Activated naive CD4-positive, alpha-beta T cell treated with anti-CD3 and anti-CD28 coated beads for 36 hours (primary cell): ENCODE measurements at regions not wholly inside any gene's neighbourhood (a gene's known extent, or its start where the extent isn't known, plus 50 kb on each side); places are given as distances from the start of the nearest gene placed in this dataset.
"Not testable (repeated sequence)": the region's sequence is repeated elsewhere in the genome, so short reads cannot be mapped to it uniquely, and the experiment has no call there.

Experiments used
- CTCF ChIA-PET: fragments of 350-600 bp; sonication (Branson Sonifier 250); formaldehyde crosslinking; loops from one replicate; lab custom pipeline; 2021; ENCODE audit warnings: antibody characterized with exemption; lab: Charles Lee
- DNase-seq: peaks from one replicate; pipeline ENCODE4 v3.0.0-alpha.2; 2020
- H3K27ac Mint-ChIP-seq: one replicate; pipeline ENCODE4 v1.8.0; 2021; ENCODE audit warnings: mild to moderate bottlenecking, mixed read lengths
- H3K27me3 Mint-ChIP-seq: one replicate; pipeline ENCODE4 v1.8.0; 2021; ENCODE audit warnings: low read depth, mixed read lengths
- H3K36me3 Mint-ChIP-seq: one replicate; pipeline ENCODE4 v1.8.0; 2021; ENCODE audit warnings: low read depth, mixed read lengths
- H3K4me1 Mint-ChIP-seq: one replicate; pipeline ENCODE4 v1.8.0; 2021; ENCODE audit warnings: low read depth, mixed read lengths
- H3K4me3 Mint-ChIP-seq: one replicate; pipeline ENCODE4 v1.8.0; 2021; ENCODE audit warnings: mild to moderate bottlenecking, moderate library complexity, mixed read lengths
- H3K9me3 Mint-ChIP-seq: one replicate; pipeline ENCODE4 v1.8.0; 2021; ENCODE audit warnings: mixed read lengths
- intact Hi-C: fragments of 100-400 bp; cut with micrococcal nuclease; formaldehyde crosslinking; loops from one replicate; pipeline ENCODE4 v1.15.1; 2023

GRCh38 chr6:122248844-122249243 lies 150.6 kb upstream of the HSF2 start:
- H3K9me3 Mint-ChIP-seq, result peaks cover 12% of the 10 kb centered on the region
- no peak overlapping the region for H3K4me3 Mint-ChIP-seq
- H3K36me3 Mint-ChIP-seq, result no peaks in the 10 kb centered on the region
- no peaks in the 10 kb centered on the region for H3K4me1 Mint-ChIP-seq
- intact Hi-C loops, result no loop called here
- H3K27me3 Mint-ChIP-seq, result no peaks in the 10 kb centered on the region
- no peak for DNase-seq
- H3K27ac Mint-ChIP-seq, result no peak overlapping the region
- CTCF ChIA-PET, result no interaction called here

- Mint-ChIP-seq H3K27me3 (peaks cover 5% of the 10 kb centered on the region), H3K27ac (no peak overlapping the region), H3K36me3 (no peaks in the 10 kb centered on the region), H3K4me1 (no peaks in the 10 kb centered on the region), H3K9me3 (no peaks in the 10 kb centered on the region), H3K4me3 (no peak overlapping the region)
- CTCF ChIA-PET, result interaction anchor here (0.6 kb wide), 1 partner anchor 534 kb away, joined by 4 read pairs; no protein-coding TSS in a partner anchor
- DNase-seq, result no peak
- intact Hi-C loops, result no loop called here
Observed at GRCh38 chr6:122258839-122259238, 140.6 kb upstream of the HSF2 start.

- Mint-ChIP-seq H3K36me3 (no peaks in the 10 kb centered on the region), H3K9me3 (peaks cover 4% of the 10 kb centered on the region), H3K27me3 (peaks cover 5% of the 10 kb centered on the region), H3K4me1 (no peaks in the 10 kb centered on the region), H3K27ac (no peak overlapping the region), H3K4me3 (no peak overlapping the region)
- no peak for DNase-seq
- intact Hi-C loops, result no loop called here
- CTCF ChIA-PET, result interaction anchor here (1.2 kb wide), 1 partner anchor 266 kb away, joined by 4 read pairs; no protein-coding TSS in a partner anchor
Observed at GRCh38 chr6:122264557-122264956, 134.9 kb upstream of the HSF2 start.

- Mint-ChIP-seq H3K36me3 (no peaks in the 10 kb centered on the region), H3K4me3 (no peak overlapping the region), H3K27me3 (peaks cover 2% of the 10 kb centered on the region), H3K4me1 (no peaks in the 10 kb centered on the region), H3K27ac (no peak overlapping the region), H3K9me3 (peaks cover 4% of the 10 kb centered on the region)
- DNase-seq, result no peak
- intact Hi-C loops, result no loop called here
- CTCF ChIA-PET, result no interaction called here
Observed at GRCh38 chr6:122265755-122266154, 133.7 kb upstream of the HSF2 start.

GRCh38 chr6:122268394-122268793 lies 131.1 kb upstream of the HSF2 start:
- H3K4me3 Mint-ChIP-seq, result no peak overlapping the region
- H3K27ac Mint-ChIP-seq, result no peak overlapping the region
- no peaks in the 10 kb centered on the region for H3K4me1 Mint-ChIP-seq
- CTCF ChIA-PET, result no interaction called here
- H3K36me3 Mint-ChIP-seq, result no peaks in the 10 kb centered on the region
- H3K9me3 Mint-ChIP-seq, result peaks cover 4% of the 10 kb centered on the region
- no peak for DNase-seq
- intact Hi-C loops, result no loop called here
- H3K27me3 Mint-ChIP-seq, result no peaks in the 10 kb centered on the region

- no peaks in the 10 kb centered on the region for H3K9me3 Mint-ChIP-seq
- no peaks in the 10 kb centered on the region for H3K4me1 Mint-ChIP-seq
- H3K36me3 Mint-ChIP-seq, result no peaks in the 10 kb centered on the region
- H3K4me3 Mint-ChIP-seq, result no peak overlapping the region
- H3K27me3 Mint-ChIP-seq, result peaks cover 4% of the 10 kb centered on the region
- CTCF ChIA-PET, result no interaction called here
- DNase-seq, result peak; percentile 5
- intact Hi-C loops, result no loop called here
- no peak overlapping the region for H3K27ac Mint-ChIP-seq
Observed at GRCh38 chr6:122276637-122277036, 122.8 kb upstream of the HSF2 start.

- H3K36me3 Mint-ChIP-seq, H3K4me3 Mint-ChIP-seq, H3K27ac Mint-ChIP-seq, H3K9me3 Mint-ChIP-seq, H3K27me3 Mint-ChIP-seq, DNase-seq, H3K4me1 Mint-ChIP-seq, intact Hi-C loops, CTCF ChIA-PET: not testable (repeated sequence)
Observed at GRCh38 chr6:122280105-122281021, 119.1 kb upstream of the HSF2 start.

- Mint-ChIP-seq H3K27me3 (no peaks in the 10 kb centered on the region), H3K27ac (no peak overlapping the region), H3K4me3 (no peak overlapping the region), H3K4me1 (no peaks in the 10 kb centered on the region), H3K9me3 (no peaks in the 10 kb centered on the region), H3K36me3 (no peaks in the 10 kb centered on the region)
- DNase-seq, result no peak
- CTCF ChIA-PET, result no interaction called here
- intact Hi-C loops, result no loop called here
Observed at GRCh38 chr6:122283884-122284283, 115.6 kb upstream of the HSF2 start.

GRCh38 chr6:122284848-122285247 lies 114.6 kb upstream of the HSF2 start:
- Mint-ChIP-seq H3K36me3 (no peaks in the 10 kb centered on the region), H3K4me3 (no peak overlapping the region), H3K27me3 (no peaks in the 10 kb centered on the region), H3K27ac (no peak overlapping the region), H3K4me1 (no peaks in the 10 kb centered on the region), H3K9me3 (no peaks in the 10 kb centered on the region)
- CTCF ChIA-PET, result interaction anchor here (0.5 kb wide), 1 partner anchor 87 kb away, joined by 3 read pairs; no protein-coding TSS in a partner anchor
- intact Hi-C loops, result no loop called here
- no peak for DNase-seq

- Mint-ChIP-seq H3K4me1 (no peaks in the 10 kb centered on the region), H3K9me3 (no peaks in the 10 kb centered on the region), H3K36me3 (no peaks in the 10 kb centered on the region), H3K27me3 (no peaks in the 10 kb centered on the region), H3K27ac (no peak overlapping the region), H3K4me3 (no peak overlapping the region)
- CTCF ChIA-PET, result interaction anchor here (0.5 kb wide), 1 partner anchor 88 kb away, joined by 3 read pairs; no protein-coding TSS in a partner anchor
- intact Hi-C loops, result no loop called here
- no peak for DNase-seq
Observed at GRCh38 chr6:122285292-122285913, 114.0 kb upstream of the HSF2 start.

- H3K27ac Mint-ChIP-seq, result no peak overlapping the region
- no peak for DNase-seq
- CTCF ChIA-PET, result no interaction called here
- H3K4me1 Mint-ChIP-seq, result no peaks in the 10 kb centered on the region
- no peaks in the 10 kb centered on the region for H3K9me3 Mint-ChIP-seq
- H3K4me3 Mint-ChIP-seq, result no peak overlapping the region
- H3K36me3 Mint-ChIP-seq, result no peaks in the 10 kb centered on the region
- no peaks in the 10 kb centered on the region for H3K27me3 Mint-ChIP-seq
- intact Hi-C loops, result no loop called here
Observed at GRCh38 chr6:122286512-122286911, 112.9 kb upstream of the HSF2 start.

GRCh38 chr6:122289762-122290539 lies 109.5 kb upstream of the HSF2 start:
- H3K4me3 Mint-ChIP-seq, result no peak overlapping the region
- intact Hi-C loops, result no loop called here
- no peak overlapping the region for H3K27ac Mint-ChIP-seq
- no peaks in the 10 kb centered on the region for H3K4me1 Mint-ChIP-seq
- peaks cover 6% of the 10 kb centered on the region for H3K27me3 Mint-ChIP-seq
- H3K9me3 Mint-ChIP-seq, result no peaks in the 10 kb centered on the region
- CTCF ChIA-PET, result no interaction called here
- no peak for DNase-seq
- no peaks in the 10 kb centered on the region for H3K36me3 Mint-ChIP-seq
